HCT116 (cell line): ENCODE measurements at regions not wholly inside any gene's neighbourhood (a gene's known extent, or its start where the extent isn't known, plus 50 kb on each side); places are given as distances from the start of the nearest gene placed in this dataset.

Source experiments
- CBX3 ChIP-seq: IDR thresholded peaks from 2 replicates; pipeline ENCODE4 v1.6.1; 2012; ENCODE audit warnings: low read depth
- CEBPB ChIP-seq: IDR thresholded peaks from 2 replicates; pipeline ENCODE4 v1.6.1; 2012; ENCODE audit warnings: low read depth
- JUND ChIP-seq: IDR thresholded peaks from 2 replicates; pipeline ENCODE4 v1.6.1; 2012
- POLR2A ChIP-seq: IDR thresholded peaks from 2 replicates; pipeline ENCODE4 v1.7.0; 2011; ENCODE audit warnings: borderline replicate concordance; ENCODE audit not compliant: insufficient read depth, insufficient read length; ENCODE audit errors: extremely low read depth
- POLR2AphosphoS5 ChIP-seq: IDR thresholded peaks from 2 replicates; pipeline ENCODE4 v1.6.1; 2011; ENCODE audit warnings: mild to moderate bottlenecking, low read depth, low read length, moderate library complexity
- SIN3A ChIP-seq: IDR thresholded peaks from 2 replicates; pipeline ENCODE4 v1.6.1; 2012; ENCODE audit warnings: low read depth
- SP1 ChIP-seq: IDR thresholded peaks from 2 replicates; pipeline ENCODE4 v1.6.1; 2012; ENCODE audit warnings: low read depth
- TCF7L2 ChIP-seq: IDR thresholded peaks from 2 replicates; pipeline ENCODE4 v1.7.0; 2011; ENCODE audit warnings: borderline replicate concordance, inconsistent platforms; ENCODE audit not compliant: insufficient read depth, insufficient read length; ENCODE audit errors: extremely low read depth
- YY1 ChIP-seq: IDR thresholded peaks from 2 replicates; pipeline ENCODE4 v1.6.1; 2011; ENCODE audit warnings: low read length, low read depth, moderate library complexity, mild to moderate bottlenecking; ENCODE audit not compliant: insufficient replicate concordance; ENCODE audit errors: extremely low read depth
- ZNF274 ChIP-seq: fragments of 200-500 bp; sonication (Bioruptor generic); IDR thresholded peaks from 2 replicates; pipeline ENCODE4 v1.6.1; 2014; ENCODE audit warnings: mild to moderate bottlenecking, low read depth, low read length, inconsistent platforms
- TF ChIP-seq, protein P1 (sequence below): IDR thresholded peaks from 2 replicates; pipeline ENCODE4 v1.6.1; 2012
- TF ChIP-seq, protein P2 (sequence below): IDR thresholded peaks from 2 replicates; pipeline ENCODE4 v1.6.1; 2011; ENCODE audit warnings: mild to moderate bottlenecking, low read length, moderate library complexity; ENCODE audit not compliant: insufficient replicate concordance; ENCODE audit errors: extremely low read depth
- TF ChIP-seq, protein P3 (sequence below), 3 experiments: fragments of 200-600 bp in 1 of 3; sonication (generic) in 1 of 3; IDR thresholded peaks in 2 of 3; conservative IDR thresholded peaks in 1 of 3; 2 replicates each; pipeline ENCODE4 v1.5.1; 2012 to 2017; ENCODE audit warnings: low read depth in 2 of 3, low read length in 2 of 3, antibody characterized with exemption in 1 of 3, borderline replicate concordance in 1 of 3, control low read depth in 1 of 3, mild to moderate bottlenecking in 1 of 3, mixed read lengths in 1 of 3, mixed run types in 1 of 3, moderate library complexity in 1 of 3; ENCODE audit not compliant: insufficient read depth in 1 of 3

DNA sequence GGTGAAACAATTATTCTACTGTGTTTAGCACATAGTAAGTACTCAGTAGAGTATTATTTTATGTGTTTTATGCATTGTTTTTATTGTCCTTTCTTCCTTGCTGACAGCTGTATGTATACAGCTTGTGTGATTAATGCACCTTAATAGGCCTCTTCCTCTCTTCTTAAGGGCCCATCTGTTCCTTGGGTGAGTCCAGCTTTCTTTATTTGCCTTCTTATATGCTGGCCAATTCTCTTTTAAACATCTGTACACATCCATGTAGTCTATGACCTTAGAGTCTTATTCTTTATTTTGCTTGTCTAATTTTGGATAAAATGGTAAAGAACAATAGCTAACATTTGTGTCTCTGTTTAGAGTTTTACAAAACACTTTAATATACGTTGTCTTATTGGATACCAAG, 333.7 kb upstream of the MEIS1 start:
- TF ChIP-seq, protein P1, sequence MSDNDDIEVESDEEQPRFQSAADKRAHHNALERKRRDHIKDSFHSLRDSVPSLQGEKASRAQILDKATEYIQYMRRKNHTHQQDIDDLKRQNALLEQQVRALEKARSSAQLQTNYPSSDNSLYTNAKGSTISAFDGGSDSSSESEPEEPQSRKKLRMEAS = no peak
- TF ChIP-seq ZNF274 (no peak), CBX3 (no peak), JUND (no peak), SP1 (no peak), POLR2AphosphoS5 (no peak), POLR2A (no peak), TCF7L2 (no peak), YY1 (no peak), SIN3A (no peak), CEBPB (no peak)
- TF ChIP-seq, protein P2, sequence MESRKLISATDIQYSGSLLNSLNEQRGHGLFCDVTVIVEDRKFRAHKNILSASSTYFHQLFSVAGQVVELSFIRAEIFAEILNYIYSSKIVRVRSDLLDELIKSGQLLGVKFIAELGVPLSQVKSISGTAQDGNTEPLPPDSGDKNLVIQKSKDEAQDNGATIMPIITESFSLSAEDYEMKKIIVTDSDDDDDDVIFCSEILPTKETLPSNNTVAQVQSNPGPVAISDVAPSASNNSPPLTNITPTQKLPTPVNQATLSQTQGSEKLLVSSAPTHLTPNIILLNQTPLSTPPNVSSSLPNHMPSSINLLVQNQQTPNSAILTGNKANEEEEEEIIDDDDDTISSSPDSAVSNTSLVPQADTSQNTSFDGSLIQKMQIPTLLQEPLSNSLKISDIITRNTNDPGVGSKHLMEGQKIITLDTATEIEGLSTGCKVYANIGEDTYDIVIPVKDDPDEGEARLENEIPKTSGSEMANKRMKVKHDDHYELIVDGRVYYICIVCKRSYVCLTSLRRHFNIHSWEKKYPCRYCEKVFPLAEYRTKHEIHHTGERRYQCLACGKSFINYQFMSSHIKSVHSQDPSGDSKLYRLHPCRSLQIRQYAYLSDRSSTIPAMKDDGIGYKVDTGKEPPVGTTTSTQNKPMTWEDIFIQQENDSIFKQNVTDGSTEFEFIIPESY = no peak
- TF ChIP-seq, protein P3, sequence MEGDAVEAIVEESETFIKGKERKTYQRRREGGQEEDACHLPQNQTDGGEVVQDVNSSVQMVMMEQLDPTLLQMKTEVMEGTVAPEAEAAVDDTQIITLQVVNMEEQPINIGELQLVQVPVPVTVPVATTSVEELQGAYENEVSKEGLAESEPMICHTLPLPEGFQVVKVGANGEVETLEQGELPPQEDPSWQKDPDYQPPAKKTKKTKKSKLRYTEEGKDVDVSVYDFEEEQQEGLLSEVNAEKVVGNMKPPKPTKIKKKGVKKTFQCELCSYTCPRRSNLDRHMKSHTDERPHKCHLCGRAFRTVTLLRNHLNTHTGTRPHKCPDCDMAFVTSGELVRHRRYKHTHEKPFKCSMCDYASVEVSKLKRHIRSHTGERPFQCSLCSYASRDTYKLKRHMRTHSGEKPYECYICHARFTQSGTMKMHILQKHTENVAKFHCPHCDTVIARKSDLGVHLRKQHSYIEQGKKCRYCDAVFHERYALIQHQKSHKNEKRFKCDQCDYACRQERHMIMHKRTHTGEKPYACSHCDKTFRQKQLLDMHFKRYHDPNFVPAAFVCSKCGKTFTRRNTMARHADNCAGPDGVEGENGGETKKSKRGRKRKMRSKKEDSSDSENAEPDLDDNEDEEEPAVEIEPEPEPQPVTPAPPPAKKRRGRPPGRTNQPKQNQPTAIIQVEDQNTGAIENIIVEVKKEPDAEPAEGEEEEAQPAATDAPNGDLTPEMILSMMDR (IDR thresholded peaks at IDR 0.05 in 2 of 3, conservative IDR thresholded peaks at IDR 0.05 in 1 of 3; ENCODE audit: borderline replicate concordance in 1 of 3, insufficient read depth in 1 of 3, low read depth in 2 of 3, low read length in 2 of 3) = no peak
